ENCODE measurements at regions not wholly inside any gene's neighbourhood (a gene's known extent, or its start where the extent isn't known, plus 50 kb on each side); places are given as distances from the start of the nearest gene placed in this dataset.

DNA sequence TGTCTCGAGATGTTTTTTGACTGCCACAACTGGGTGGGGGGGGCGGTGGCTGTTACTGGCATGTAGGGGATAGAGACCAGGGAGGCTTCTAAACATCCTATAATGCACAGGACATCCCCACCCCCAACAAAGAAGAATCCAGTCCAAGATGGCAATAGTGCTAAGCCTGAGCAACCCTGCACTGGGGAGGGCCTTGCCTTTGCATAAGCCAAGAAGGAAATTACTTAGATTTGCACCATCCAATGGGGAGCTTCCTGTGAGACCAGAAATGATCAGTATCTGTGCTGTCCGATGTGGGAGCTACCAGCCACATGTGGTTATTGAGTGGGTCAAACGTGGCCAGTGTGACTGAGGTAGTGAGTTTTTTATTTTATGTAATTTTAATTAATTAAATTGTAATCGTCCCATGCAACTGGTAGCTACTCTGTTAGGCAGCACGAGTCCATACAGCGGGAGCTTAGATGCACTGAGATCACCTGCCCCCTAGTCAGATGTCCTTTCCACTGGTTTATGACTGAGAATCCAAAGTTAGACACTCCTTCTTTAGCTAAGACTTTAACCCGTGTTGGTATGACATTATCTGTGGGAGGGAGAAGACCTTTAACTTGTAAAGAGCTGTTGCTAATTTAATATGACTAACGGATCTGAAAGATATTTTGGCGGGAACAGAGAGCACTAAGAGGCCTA is 97.4 kb upstream of the NEDD9 start:
- Histone ChIP-seq H3K4me1 (ENCODE audit: control insufficient read depth, insufficient read depth, low read length) (no peaks in the 10 kb centered on the region), H3K36me3 (ENCODE audit: control insufficient read depth, insufficient read depth, low read length) (no peaks in the 10 kb centered on the region), H3K27ac (ENCODE audit: low read length) (no peak overlapping the region), H3K9me3 (ENCODE audit: control insufficient read depth, insufficient read depth, low read length) (no peaks in the 10 kb centered on the region), H3K27me3 (ENCODE audit: control insufficient read depth, insufficient read depth, low read length) (no peaks in the 10 kb centered on the region), H3K4me3 (ENCODE audit: low read length) (no peak overlapping the region)
- WGBS (ENCODE audit: insufficient coverage, insufficient read length), result no CpG with 5 or more reads among the region's 10 CpGs
- no peak for DNase-seq (ENCODE audit: low read depth, low spot score)

DNA sequence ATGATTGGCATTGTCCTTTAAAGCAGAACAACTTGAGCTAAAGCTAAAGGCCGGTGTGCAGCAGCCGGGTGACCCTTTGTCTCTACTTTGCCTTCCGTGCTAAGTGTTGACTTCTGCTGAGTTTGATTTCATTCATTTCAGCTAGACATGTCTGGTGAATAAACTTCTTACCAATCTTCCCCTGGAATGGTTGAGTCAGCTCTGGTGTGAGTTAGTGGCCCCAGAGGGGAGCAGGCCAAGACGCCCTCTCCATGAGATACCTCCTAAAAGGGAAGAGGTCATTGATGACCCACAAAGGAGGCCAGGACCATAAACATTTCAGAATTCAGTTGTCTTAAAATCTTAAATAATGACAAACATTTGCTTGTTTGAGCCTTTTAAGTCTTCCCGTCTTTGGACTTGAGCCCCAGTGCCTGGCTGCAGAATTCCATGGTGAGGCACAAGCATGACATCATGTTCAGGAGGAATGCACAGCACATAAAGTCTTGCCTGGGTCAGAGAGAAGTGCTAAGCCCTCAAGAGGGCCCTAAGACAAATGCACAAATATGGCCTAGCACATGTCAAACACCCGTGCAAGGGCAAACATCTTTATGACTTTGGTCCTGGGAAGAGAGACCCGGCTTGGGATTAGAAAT is 96.3 kb upstream of the NEDD9 start:
- Histone ChIP-seq H3K4me1 (ENCODE audit: control insufficient read depth, insufficient read depth, low read length) (peaks cover 2% of the 10 kb centered on the region; the same call in 1 of the 2 replicates), H3K36me3 (ENCODE audit: control insufficient read depth, insufficient read depth, low read length) (no peaks in the 10 kb centered on the region), H3K27me3 (ENCODE audit: control insufficient read depth, insufficient read depth, low read length) (no peaks in the 10 kb centered on the region), H3K27ac (ENCODE audit: low read length) (no peak overlapping the region), H3K4me3 (ENCODE audit: low read length) (no peak overlapping the region), H3K9me3 (ENCODE audit: control insufficient read depth, insufficient read depth, low read length) (no peaks in the 10 kb centered on the region)
- no CpG with 5 or more reads among the region's 7 CpGs for WGBS (ENCODE audit: insufficient coverage, insufficient read length)
- DNase-seq (ENCODE audit: low read depth, low spot score), result no peak

DNA sequence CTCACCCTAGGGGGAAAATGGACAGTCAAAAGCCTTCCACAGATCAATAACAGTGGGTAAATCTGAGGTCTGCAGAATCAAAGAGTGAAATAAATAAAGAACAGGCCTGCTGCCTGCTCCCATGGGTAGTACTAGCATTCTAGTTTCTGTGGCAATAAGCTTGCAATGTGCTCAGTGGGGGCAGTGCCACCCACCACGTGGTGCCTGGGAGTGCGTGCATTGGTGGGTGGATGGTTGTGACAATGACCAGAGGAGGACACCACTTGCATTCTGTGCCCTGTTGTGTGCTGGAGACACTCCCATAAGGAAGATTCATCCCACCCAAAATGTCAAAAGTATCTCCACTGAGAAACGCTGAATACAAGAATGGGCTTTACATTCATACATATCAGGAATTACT is 95.5 kb upstream of the NEDD9 start:
- no peak for DNase-seq (ENCODE audit: low read depth, low spot score)
- H3K27ac ChIP-seq (ENCODE audit: low read length), result no peak overlapping the region
- H3K9me3 ChIP-seq (ENCODE audit: control insufficient read depth, insufficient read depth, low read length), result no peaks in the 10 kb centered on the region
- no peak overlapping the region for H3K4me3 ChIP-seq (ENCODE audit: low read length)
- H3K4me1 ChIP-seq (ENCODE audit: control insufficient read depth, insufficient read depth, low read length), result peaks cover 2% of the 10 kb centered on the region; the same call in 1 of the 2 replicates
- WGBS (ENCODE audit: insufficient coverage, insufficient read length), result no CpG with 5 or more reads among the region's 3 CpGs
- H3K36me3 ChIP-seq (ENCODE audit: control insufficient read depth, insufficient read depth, low read length), result no peaks in the 10 kb centered on the region
- H3K27me3 ChIP-seq (ENCODE audit: control insufficient read depth, insufficient read depth, low read length), result no peaks in the 10 kb centered on the region

DNA sequence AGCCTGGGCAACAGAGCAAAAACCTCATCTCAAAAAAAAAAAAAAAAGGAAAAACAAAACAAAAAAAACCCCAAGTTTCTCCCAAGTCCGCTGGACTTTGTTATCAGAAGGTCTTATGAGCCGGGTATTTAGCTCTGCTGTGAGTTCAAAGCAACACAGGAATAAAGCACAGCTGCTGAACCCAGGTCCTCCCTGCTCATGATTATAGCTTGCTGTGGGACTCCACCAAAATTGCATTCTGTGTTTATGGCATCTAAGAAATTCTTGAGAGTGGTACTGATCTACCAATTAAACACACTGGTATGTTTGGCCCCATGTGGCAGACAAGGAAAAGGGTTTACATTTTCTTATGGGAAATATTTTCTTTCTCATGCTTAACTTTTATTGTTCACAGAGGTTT is 93.6 kb upstream of the NEDD9 start:
- Histone ChIP-seq H3K4me1 (ENCODE audit: control insufficient read depth, insufficient read depth, low read length) (peaks cover 2% of the 10 kb centered on the region; the same call in 1 of the 2 replicates), H3K27me3 (ENCODE audit: control insufficient read depth, insufficient read depth, low read length) (no peaks in the 10 kb centered on the region), H3K36me3 (ENCODE audit: control insufficient read depth, insufficient read depth, low read length) (no peaks in the 10 kb centered on the region), H3K27ac (ENCODE audit: low read length) (no peak overlapping the region), H3K9me3 (ENCODE audit: control insufficient read depth, insufficient read depth, low read length) (no peaks in the 10 kb centered on the region), H3K4me3 (ENCODE audit: low read length) (no peak overlapping the region)
- DNase-seq (ENCODE audit: low read depth, low spot score), result no peak
- WGBS (ENCODE audit: insufficient coverage, insufficient read length), result no CpG with 5 or more reads among the region's 2 CpGs

DNA sequence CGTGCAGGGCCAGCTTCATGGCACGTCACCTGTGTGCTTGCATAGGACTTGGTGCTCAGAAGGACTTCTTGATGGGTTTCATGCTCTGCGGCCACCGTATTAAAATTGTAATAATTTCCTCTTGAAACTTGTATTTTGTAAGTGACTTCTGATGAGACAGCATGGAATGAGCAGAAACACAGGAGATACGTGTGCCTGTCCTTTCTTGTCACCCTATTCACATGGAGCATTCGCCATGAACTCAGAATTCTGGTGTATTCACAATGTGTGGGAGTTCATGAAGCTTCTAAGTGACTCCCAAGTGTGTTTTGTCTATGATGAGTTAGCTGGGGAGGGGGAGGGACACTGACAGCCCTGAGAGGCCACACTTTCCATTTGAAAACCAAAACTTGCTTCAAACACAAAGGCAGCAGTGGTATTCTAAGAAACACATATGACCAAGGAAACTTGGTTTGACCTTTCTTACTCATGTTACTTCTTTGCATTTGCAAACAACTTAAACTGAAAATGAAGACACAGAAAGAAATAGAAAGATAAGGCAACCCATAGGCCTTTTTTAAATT is 92.1 kb upstream of the NEDD9 start:
- no peaks in the 10 kb centered on the region for H3K9me3 ChIP-seq (ENCODE audit: control insufficient read depth, insufficient read depth, low read length)
- no peaks in the 10 kb centered on the region for H3K27me3 ChIP-seq (ENCODE audit: control insufficient read depth, insufficient read depth, low read length)
- DNase-seq (ENCODE audit: low read depth, low spot score), result no peak
- no CpG with 5 or more reads among the region's 6 CpGs for WGBS (ENCODE audit: insufficient coverage, insufficient read length)
- H3K36me3 ChIP-seq (ENCODE audit: control insufficient read depth, insufficient read depth, low read length), result no peaks in the 10 kb centered on the region
- H3K27ac ChIP-seq (ENCODE audit: low read length), result no peak overlapping the region
- no peak overlapping the region for H3K4me3 ChIP-seq (ENCODE audit: low read length)
- H3K4me1 ChIP-seq (ENCODE audit: control insufficient read depth, insufficient read depth, low read length), result peaks cover 2% of the 10 kb centered on the region; the same call in 1 of the 2 replicates

DNA sequence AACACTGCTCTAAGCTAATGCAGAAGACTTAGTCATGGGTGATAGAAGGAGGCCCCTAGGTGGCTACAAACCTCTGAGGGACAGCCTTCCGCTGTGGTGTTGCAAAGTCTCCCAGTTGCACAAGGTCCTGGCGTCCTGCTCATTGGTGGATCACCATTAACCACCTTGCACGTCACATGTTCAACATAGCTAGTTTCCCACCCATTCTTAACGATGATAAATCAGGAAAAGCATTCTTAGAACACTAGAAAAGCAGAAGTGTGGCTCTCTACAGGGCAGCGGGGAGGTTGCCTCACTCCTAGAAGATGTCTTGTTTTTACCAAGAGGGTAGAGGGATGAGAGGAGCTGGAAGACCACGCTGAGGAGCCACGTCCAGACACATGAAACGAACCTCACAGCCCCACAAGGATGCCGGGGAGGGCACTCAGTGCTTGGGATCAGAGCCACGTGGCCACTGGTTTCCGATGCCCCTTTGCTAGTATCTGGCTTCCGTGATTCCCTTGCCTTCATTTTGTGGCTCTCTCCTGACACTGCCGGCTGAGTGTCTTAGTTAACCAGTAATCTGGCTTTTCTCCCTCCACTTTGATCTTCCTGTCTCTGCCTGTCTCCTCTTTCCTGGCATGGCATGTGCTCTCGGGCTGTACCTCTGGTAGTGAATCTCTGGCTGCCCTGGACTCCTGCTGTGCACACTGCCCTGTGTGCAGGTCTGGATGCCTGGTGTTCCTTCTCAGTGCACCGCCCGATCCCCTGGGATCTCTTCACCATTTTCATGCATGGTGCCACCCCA is 91.4 kb upstream of the NEDD9 start:
- Histone ChIP-seq H3K27me3 (ENCODE audit: control insufficient read depth, insufficient read depth, low read length) (no peaks in the 10 kb centered on the region), H3K36me3 (ENCODE audit: control insufficient read depth, insufficient read depth, low read length) (no peaks in the 10 kb centered on the region), H3K4me1 (ENCODE audit: control insufficient read depth, insufficient read depth, low read length) (peaks cover 2% of the 10 kb centered on the region; the same call in 1 of the 2 replicates), H3K9me3 (ENCODE audit: control insufficient read depth, insufficient read depth, low read length) (no peaks in the 10 kb centered on the region), H3K4me3 (ENCODE audit: low read length) (no peak overlapping the region), H3K27ac (ENCODE audit: low read length) (no peak overlapping the region)
- no peak for DNase-seq (ENCODE audit: low read depth, low spot score)
- no CpG with 5 or more reads among the region's 16 CpGs for WGBS (ENCODE audit: insufficient coverage, insufficient read length)

DNA sequence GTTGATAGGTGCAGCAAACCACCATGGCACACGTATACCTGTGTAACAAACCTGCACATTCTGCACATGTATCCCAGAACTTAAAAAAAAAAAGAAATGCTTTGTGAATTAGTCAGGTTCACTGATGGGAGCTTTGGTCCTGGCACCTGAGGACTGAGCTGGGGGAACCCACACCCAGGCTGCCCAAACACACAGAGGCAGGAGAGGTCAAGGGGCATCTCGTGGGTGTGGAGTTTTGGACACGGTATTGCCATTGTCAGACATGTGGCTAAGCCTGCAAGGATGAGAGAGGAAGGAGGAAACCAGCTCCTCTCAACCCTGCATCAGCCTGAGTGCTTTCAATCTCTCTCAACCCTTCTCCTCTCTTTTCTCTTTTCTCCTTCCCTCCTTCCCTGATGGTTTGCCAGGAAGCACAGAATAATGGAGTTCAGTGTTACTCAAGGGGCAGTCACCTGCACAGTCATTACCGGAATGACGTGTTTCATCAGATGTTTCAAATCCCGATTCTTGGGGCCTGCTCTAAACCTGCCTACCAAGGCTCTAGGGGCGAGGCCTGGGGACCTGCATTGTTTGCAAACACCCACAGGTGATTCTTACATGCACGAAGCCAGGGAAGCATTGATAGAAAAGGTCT is 89.9 kb upstream of the NEDD9 start:
- no peaks in the 10 kb centered on the region for H3K9me3 ChIP-seq (ENCODE audit: control insufficient read depth, insufficient read depth, low read length)
- H3K27ac ChIP-seq (ENCODE audit: low read length), result no peak overlapping the region
- H3K4me3 ChIP-seq (ENCODE audit: low read length), result no peak overlapping the region
- H3K27me3 ChIP-seq (ENCODE audit: control insufficient read depth, insufficient read depth, low read length), result no peaks in the 10 kb centered on the region
- DNase-seq (ENCODE audit: low read depth, low spot score), result no peak
- H3K4me1 ChIP-seq (ENCODE audit: control insufficient read depth, insufficient read depth, low read length), result peaks cover 2% of the 10 kb centered on the region; the same call in 1 of the 2 replicates
- no CpG with 5 or more reads among the region's 8 CpGs for WGBS (ENCODE audit: insufficient coverage, insufficient read length)
- H3K36me3 ChIP-seq (ENCODE audit: control insufficient read depth, insufficient read depth, low read length), result no peaks in the 10 kb centered on the region

DNA sequence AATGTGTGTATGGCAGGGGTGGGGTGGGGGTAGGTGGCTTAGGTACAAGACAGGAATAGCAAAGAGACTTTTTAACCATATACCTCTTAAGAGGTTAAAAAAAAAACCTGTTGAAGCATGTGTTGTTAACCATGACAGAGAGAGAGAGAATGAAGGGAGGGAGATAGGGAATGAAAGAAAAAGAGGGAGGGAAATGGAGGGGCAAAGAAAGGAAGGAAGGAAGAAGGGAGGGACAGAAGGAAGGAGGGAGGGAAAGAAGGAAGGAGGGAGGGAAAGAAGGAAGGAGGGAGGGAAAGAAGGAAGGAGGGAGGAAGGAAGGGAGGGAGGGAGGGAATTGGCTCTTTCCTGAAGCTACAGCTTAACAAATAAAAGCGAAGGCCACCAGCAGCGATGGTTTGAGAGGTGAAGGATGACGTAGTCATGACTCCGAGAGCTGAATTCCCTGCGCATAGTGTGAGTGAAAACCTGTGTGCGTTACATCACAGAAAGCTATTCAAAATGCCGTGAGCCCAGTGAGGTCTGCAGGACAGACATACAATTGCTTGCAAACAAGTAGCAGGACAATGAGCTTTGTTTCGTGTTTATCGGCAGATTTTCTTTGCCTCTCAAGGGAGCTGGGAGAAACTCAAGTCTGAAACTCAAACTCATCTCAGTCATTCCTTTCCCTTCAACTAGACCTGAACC is 88.6 kb upstream of the NEDD9 start:
- Histone ChIP-seq H3K4me1 (ENCODE audit: control insufficient read depth, insufficient read depth, low read length) (peaks cover 2% of the 10 kb centered on the region; the same call in 1 of the 2 replicates), H3K4me3 (ENCODE audit: low read length) (no peak overlapping the region), H3K36me3 (ENCODE audit: control insufficient read depth, insufficient read depth, low read length) (no peaks in the 10 kb centered on the region), H3K27ac (ENCODE audit: low read length) (no peak overlapping the region), H3K27me3 (ENCODE audit: control insufficient read depth, insufficient read depth, low read length) (no peaks in the 10 kb centered on the region), H3K9me3 (ENCODE audit: control insufficient read depth, insufficient read depth, low read length) (peaks cover 1% of the 10 kb centered on the region; the same call in 1 of the 2 replicates)
- WGBS (ENCODE audit: insufficient coverage, insufficient read length), result no CpG with 5 or more reads among the region's 9 CpGs
- DNase-seq (ENCODE audit: low read depth, low spot score), result no peak

DNA sequence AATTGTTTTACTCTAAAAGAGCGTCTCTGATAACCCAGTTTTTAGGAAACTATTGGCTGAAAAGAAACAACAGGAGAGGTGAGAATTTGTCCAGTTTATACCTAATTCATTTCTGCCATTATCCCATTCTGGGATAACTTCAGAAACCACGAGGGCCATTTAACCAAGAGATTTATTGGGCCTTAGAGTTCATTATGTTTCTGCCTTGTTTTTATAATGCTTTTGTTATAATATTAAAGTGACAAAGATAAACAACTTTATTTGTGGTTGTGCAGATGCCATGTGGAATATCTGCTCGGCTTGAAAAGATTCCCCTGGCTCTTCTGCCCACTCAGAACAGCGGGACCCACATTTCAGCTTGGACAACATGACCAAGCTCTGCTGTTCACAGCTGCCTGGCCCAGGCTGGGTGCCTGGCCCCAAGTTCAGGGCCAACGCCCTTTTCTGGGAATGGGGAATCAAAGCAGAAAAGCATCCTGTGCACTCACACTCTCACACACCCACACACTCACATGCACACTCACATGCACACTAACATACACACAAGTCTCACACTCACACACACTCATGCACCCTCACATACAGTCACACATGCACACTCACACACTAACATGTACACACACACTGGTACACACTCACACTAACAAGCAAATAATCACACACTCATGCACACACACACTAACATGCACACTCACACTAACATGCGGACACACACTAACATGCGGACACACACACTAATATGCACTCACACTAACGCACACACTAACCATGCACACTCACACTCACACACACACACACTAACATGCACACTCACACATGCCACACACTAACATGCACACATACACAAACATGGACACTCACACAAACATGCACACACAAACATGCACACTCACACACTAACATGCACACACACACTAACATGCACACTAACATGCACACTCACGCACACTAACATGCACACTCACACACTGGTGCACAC is 86.7 kb upstream of the NEDD9 start:
- WGBS (ENCODE audit: insufficient coverage, insufficient read length), result 100% methylated on average over 1 of the region's 9 CpGs

More for the DNA sequence above, 86.7 kb upstream of the NEDD9 start:
- DNase-seq (ENCODE audit: low read depth, low spot score), result no peak
- Histone ChIP-seq H3K36me3 (ENCODE audit: control insufficient read depth, insufficient read depth, low read length) (no peaks in the 10 kb centered on the region), H3K9me3 (ENCODE audit: control insufficient read depth, insufficient read depth, low read length) (peaks cover 1% of the 10 kb centered on the region; the same call in 1 of the 2 replicates), H3K4me1 (ENCODE audit: control insufficient read depth, insufficient read depth, low read length) (no peaks in the 10 kb centered on the region), H3K4me3 (ENCODE audit: low read length) (no peak overlapping the region), H3K27ac (ENCODE audit: low read length) (no peak overlapping the region), H3K27me3 (ENCODE audit: control insufficient read depth, insufficient read depth, low read length) (no peaks in the 10 kb centered on the region)

Data from iPS DF 6.9 (cell line).